ENCODE measurements at regions not wholly inside any gene's neighbourhood (a gene's known extent, or its start where the extent isn't known, plus 50 kb on each side); places are given as distances from the start of the nearest gene placed in this dataset.

DNA sequence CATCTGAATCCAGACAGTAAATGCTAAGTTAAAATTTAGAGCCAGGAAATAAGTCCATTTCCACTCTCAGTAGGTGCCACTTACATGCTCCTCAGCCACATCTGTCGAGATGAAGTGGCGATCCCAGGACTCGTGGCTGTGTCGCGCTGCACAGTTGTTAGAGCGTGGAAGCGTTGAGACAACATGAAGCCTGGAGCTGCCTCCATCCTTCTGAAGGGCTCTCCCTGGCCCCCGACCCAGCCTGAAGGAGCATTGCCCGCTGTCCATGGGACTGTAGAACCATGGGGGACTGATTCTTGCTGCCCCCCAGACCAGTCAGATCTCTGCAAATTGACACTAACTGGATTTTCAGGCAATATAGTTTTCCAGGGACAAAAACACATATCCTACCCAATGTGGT lies 58.9 kb downstream of the IRX1 start:
- Mint-ChIP-seq H3K27ac (no peak overlapping the region), H3K4me1 (ENCODE audit: low read depth) (no peaks in the 10 kb centered on the region), H3K36me3 (ENCODE audit: low read depth) (no peaks in the 10 kb centered on the region), H3K4me3 (no peak overlapping the region), H3K27me3 (no peaks in the 10 kb centered on the region), H3K9me3 (no peaks in the 10 kb centered on the region)
- DNase-seq: no peak
- TF ChIP-seq, protein P1, sequence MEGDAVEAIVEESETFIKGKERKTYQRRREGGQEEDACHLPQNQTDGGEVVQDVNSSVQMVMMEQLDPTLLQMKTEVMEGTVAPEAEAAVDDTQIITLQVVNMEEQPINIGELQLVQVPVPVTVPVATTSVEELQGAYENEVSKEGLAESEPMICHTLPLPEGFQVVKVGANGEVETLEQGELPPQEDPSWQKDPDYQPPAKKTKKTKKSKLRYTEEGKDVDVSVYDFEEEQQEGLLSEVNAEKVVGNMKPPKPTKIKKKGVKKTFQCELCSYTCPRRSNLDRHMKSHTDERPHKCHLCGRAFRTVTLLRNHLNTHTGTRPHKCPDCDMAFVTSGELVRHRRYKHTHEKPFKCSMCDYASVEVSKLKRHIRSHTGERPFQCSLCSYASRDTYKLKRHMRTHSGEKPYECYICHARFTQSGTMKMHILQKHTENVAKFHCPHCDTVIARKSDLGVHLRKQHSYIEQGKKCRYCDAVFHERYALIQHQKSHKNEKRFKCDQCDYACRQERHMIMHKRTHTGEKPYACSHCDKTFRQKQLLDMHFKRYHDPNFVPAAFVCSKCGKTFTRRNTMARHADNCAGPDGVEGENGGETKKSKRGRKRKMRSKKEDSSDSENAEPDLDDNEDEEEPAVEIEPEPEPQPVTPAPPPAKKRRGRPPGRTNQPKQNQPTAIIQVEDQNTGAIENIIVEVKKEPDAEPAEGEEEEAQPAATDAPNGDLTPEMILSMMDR (IDR thresholded peaks at IDR 0.05): no peak
- POLR2A ChIA-PET: no interaction called here
- CTCF ChIA-PET: no interaction called here
- no peak for ATAC-seq
- intact Hi-C loops (cut with micrococcal nuclease): no loop called here

DNA sequence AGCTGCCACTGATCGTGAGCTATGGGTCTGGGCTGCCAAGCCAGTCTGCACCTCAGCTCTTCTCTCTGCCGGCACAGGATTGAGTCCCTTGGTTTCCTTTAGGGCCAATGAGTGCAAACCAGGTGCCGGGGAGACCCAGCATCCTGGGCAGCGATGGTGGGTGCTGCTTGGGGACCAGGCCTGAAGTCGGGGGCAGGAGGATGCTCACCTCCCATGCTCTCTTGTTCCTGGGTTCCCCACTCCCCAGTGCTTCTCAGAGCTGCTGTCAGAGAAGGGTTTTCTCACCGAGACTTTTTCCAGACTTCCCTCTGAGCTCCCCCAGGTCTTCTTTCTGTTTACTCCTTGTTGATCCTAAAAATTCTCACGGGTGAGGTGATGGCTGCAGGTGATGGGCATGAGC lies 61.2 kb downstream of the IRX1 start:
- intact Hi-C loops (cut with micrococcal nuclease): no loop called here
- Mint-ChIP-seq H3K4me1 (ENCODE audit: low read depth) (no peaks in the 10 kb centered on the region), H3K27ac (no peak overlapping the region), H3K4me3 (no peak overlapping the region), H3K27me3 (no peaks in the 10 kb centered on the region), H3K36me3 (ENCODE audit: low read depth) (no peaks in the 10 kb centered on the region), H3K9me3 (no peaks in the 10 kb centered on the region)
- TF ChIP-seq, protein P1 (IDR thresholded peaks at IDR 0.05): no peak
- ATAC-seq (no peak), DNase-seq (no peak)
- POLR2A ChIA-PET: no interaction called here
- CTCF ChIA-PET: no interaction called here

DNA sequence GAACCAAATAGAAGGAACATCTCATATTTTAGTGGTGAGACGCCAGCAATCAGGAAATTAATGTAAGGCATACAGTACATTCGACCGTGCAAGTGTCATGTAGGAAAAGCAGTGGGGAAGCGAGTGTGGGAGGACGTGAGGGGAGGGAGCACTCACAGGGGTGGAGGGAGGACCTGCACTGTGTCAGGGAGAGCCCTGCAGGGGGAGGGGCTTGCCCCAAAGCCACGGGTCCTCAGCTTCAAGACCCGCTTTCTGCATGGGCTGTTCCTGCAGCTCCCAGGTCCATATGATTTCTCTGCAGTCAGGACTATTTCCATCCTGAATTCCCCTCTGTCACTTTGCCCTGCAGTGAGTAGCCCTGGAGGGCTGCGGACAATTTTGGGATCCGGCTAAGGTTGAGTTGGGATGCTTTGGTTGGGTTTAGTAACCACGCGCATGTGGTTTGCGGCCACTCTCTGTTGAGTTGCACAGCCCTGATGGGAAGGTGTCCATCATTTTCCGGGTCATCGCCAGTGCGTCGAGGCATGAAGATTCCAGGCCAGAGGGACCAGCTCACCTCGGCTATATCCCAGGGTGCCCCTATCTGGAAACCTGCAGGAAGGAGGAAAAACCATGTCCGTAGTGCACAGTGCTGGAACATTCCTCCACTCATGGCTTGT lies 61.9 kb downstream of the IRX1 start:
- no peak for DNase-seq
- no peak for ATAC-seq
- intact Hi-C loops (cut with micrococcal nuclease): no loop called here
- no peak overlapping the region for H3K4me3 Mint-ChIP-seq
- CTCF ChIA-PET: no interaction called here
- no peak overlapping the region for H3K27ac Mint-ChIP-seq
- H3K36me3 Mint-ChIP-seq (ENCODE audit: low read depth): no peaks in the 10 kb centered on the region
- POLR2A ChIA-PET: no interaction called here
- TF ChIP-seq, protein P1 (IDR thresholded peaks at IDR 0.05): no peak
- no peaks in the 10 kb centered on the region for H3K27me3 Mint-ChIP-seq
- no peaks in the 10 kb centered on the region for H3K9me3 Mint-ChIP-seq
- no peaks in the 10 kb centered on the region for H3K4me1 Mint-ChIP-seq (ENCODE audit: low read depth)

DNA sequence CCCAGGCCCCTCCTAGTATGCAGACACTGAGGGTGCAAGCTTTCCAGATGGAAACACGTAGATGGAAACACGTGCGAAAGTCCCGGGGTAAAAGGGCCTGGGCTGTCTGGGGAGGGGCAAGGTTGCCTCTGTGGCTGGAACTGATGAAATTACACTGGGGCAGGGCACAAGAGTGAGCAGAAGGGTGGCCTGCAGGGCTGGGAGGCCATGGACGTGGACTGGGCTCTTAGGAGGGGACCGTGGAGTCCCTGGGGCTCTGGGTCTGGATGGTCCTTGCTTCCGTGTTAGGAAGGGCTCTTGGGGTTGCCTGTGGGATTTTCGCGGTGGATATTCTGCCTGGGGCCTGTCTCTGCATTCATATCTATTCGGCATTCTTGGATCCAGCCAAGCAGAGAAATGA lies 63.3 kb downstream of the IRX1 start:
- no peaks in the 10 kb centered on the region for H3K27me3 Mint-ChIP-seq
- no peak for DNase-seq
- H3K4me3 Mint-ChIP-seq: no peak overlapping the region
- no peak overlapping the region for H3K27ac Mint-ChIP-seq
- ChIA-PET CTCF (no interaction called here), POLR2A (no interaction called here)
- no peaks in the 10 kb centered on the region for H3K4me1 Mint-ChIP-seq (ENCODE audit: low read depth)
- TF ChIP-seq, protein P1 (IDR thresholded peaks at IDR 0.05): no peak
- H3K9me3 Mint-ChIP-seq: peaks cover 4% of the 10 kb centered on the region
- intact Hi-C loops (cut with micrococcal nuclease): no loop called here
- ATAC-seq: no peak
- H3K36me3 Mint-ChIP-seq (ENCODE audit: low read depth): no peaks in the 10 kb centered on the region

DNA sequence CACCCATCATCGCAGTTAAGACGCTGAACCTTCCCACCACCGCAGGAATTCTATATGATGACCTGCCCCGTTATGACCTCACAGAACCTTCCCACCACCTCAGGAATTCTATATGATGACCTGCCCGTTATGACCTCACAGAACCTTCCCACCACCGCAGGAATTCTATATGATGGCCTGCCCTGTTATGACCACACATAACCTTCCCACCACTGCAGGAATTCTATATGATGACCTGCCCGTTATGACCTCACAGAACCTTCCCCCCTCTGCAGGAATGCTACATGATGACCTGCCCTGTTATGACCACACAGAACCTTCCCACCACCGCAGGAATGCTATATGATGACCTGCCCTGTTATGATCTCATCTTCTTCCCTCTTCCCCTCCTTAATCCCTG lies 64.3 kb downstream of the IRX1 start:
- Mint-ChIP-seq H3K27ac (no peak overlapping the region), H3K9me3 (peaks cover 4% of the 10 kb centered on the region), H3K4me3 (no peak overlapping the region), H3K27me3 (no peaks in the 10 kb centered on the region), H3K36me3 (ENCODE audit: low read depth) (no peaks in the 10 kb centered on the region), H3K4me1 (ENCODE audit: low read depth) (no peaks in the 10 kb centered on the region)
- TF ChIP-seq, protein P1 (IDR thresholded peaks at IDR 0.05): no peak
- DNase-seq (no peak), ATAC-seq (no peak)
- CTCF ChIA-PET: no interaction called here
- intact Hi-C loops (cut with micrococcal nuclease): no loop called here
- POLR2A ChIA-PET: no interaction called here
